Activated T-cell treated with anti-CD3 and anti-CD28 coated beads for 1 hour (primary cell): ENCODE measurements at regions not wholly inside any gene's neighbourhood (a gene's known extent, or its start where the extent isn't known, plus 50 kb on each side); places are given as distances from the start of the nearest gene placed in this dataset.
"Not testable (repeated sequence)": the region's sequence is repeated elsewhere in the genome, so short reads cannot be mapped to it uniquely, and the experiment has no call there.

Experiments
- DNase-seq: peaks from one replicate; pipeline ENCODE4 v3.0.0-alpha.2; 2020; ENCODE audit warnings: low read depth

- no peak for DNase-seq
Measured at GRCh38 chr3:124043023-124043422, 51.1 kb upstream of the ROPN1 start.

GRCh38 chr3:124044956-124045355 is 53.0 kb upstream of the ROPN1 start:
- no peak for DNase-seq

GRCh38 chr3:124048967-124049798 is 57.3 kb upstream of the ROPN1 start:
- DNase-seq, result no peak

- DNase-seq, result no peak
Measured at GRCh38 chr3:124051636-124052035, 59.7 kb upstream of the ROPN1 start.

- DNase-seq, result no peak
Measured at GRCh38 chr3:124053871-124054270, 61.9 kb upstream of the ROPN1 start.

GRCh38 chr3:124056846-124057245 is 64.9 kb upstream of the ROPN1 start:
- DNase-seq, result no peak

- no peak for DNase-seq
Measured at GRCh38 chr3:124057420-124057819, 65.5 kb upstream of the ROPN1 start.

- no peak for DNase-seq
Measured at GRCh38 chr3:124059580-124059979, 67.7 kb upstream of the ROPN1 start.

- no peak for DNase-seq
Measured at GRCh38 chr3:124063197-124063909, 71.4 kb upstream of the ROPN1 start.

GRCh38 chr3:124064050-124064449 is 72.1 kb upstream of the ROPN1 start:
- no peak for DNase-seq

GRCh38 chr3:124066543-124066942 is 74.6 kb upstream of the ROPN1 start:
- not testable (repeated sequence) for DNase-seq

- DNase-seq, result not testable (repeated sequence)
Measured at GRCh38 chr3:124069706-124070105, 77.8 kb upstream of the ROPN1 start.

- DNase-seq, result not testable (repeated sequence)
Measured at GRCh38 chr3:124075090-124075489, 83.2 kb upstream of the ROPN1 start.

- DNase-seq, result no peak
Measured at GRCh38 chr3:124075753-124076152, 83.8 kb upstream of the ROPN1 start.

GRCh38 chr3:124076235-124076634 is 84.3 kb upstream of the ROPN1 start:
- no peak for DNase-seq

GRCh38 chr3:124078953-124079911 is 87.3 kb upstream of the ROPN1 start:
- no peak for DNase-seq

GRCh38 chr3:124079912-124080276 is 88.0 kb upstream of the ROPN1 start:
- no peak for DNase-seq

- DNase-seq, result no peak
Measured at GRCh38 chr3:124082343-124082742, 90.4 kb upstream of the ROPN1 start.

GRCh38 chr3:124084022-124084881 is 92.3 kb upstream of the ROPN1 start:
- DNase-seq, result no peak

GRCh38 chr3:124088801-124089200 is 96.9 kb upstream of the ROPN1 start:
- no peak for DNase-seq

GRCh38 chr3:124089214-124089613 is 97.3 kb upstream of the ROPN1 start:
- no peak for DNase-seq
